Keratinocyte (primary cell): ENCODE measurements at regions not wholly inside any gene's neighbourhood (a gene's known extent, or its start where the extent isn't known, plus 50 kb on each side); places are given as distances from the start of the nearest gene placed in this dataset.

Experiments
- DNase-seq: peaks from one replicate; pipeline ENCODE4 v3.0.0-alpha.2; 2011; ENCODE audit warnings: low read depth, missing footprints, low spot score
- FAIRE-seq: peaks from 2 replicates; lab custom pipeline; 2011; peaks lifted over from hg19 to GRCh38; lab: Jason Lieb, UNC
- H2AFZ ChIP-seq: 2 replicates; pipeline ENCODE4 v1.6.0; 2012; ENCODE audit warnings: low read length, control low read depth, inconsistent platforms; ENCODE audit not compliant: control insufficient read depth
- H3K27ac ChIP-seq: 2 replicates; pipeline ENCODE4 v1.5.1; 2011; ENCODE audit warnings: low read length; ENCODE audit not compliant: control insufficient read depth, insufficient read depth
- H3K27me3 ChIP-seq: 3 replicates; pipeline ENCODE4 v1.6.0; 2011; ENCODE audit warnings: low read length; ENCODE audit not compliant: control insufficient read depth, insufficient read depth; ENCODE audit errors: extremely low read depth
- H3K36me3 ChIP-seq, 2 experiments: 2 replicates in 1 of 2; 3 replicates in 1 of 2; pipeline ENCODE4 v1.5.1; 2011; ENCODE audit warnings: low read length in 2 of 2, mild to moderate bottlenecking in 1 of 2; ENCODE audit not compliant: control insufficient read depth in 2 of 2, insufficient read depth in 2 of 2; ENCODE audit errors: extremely low read depth in 1 of 2
- H3K4me1 ChIP-seq: 3 replicates; pipeline ENCODE4 v1.5.1; 2011; ENCODE audit warnings: low read length; ENCODE audit not compliant: control insufficient read depth, insufficient read depth; ENCODE audit errors: extremely low read depth
- H3K4me2 ChIP-seq: 3 replicates; pipeline ENCODE4 v1.6.0; 2011; ENCODE audit warnings: low read depth, low read length; ENCODE audit not compliant: control insufficient read depth, insufficient read depth; ENCODE audit errors: extremely low read depth
- H3K4me3 ChIP-seq, 3 experiments: fragments of 200-600 bp in 1 of 3; sonication (generic) in 1 of 3; 2 replicates in 2 of 3; 3 replicates in 1 of 3; pipeline ENCODE4 v1.5.1; 2011 to 2016; ENCODE audit warnings: low read length in 3 of 3, mild to moderate bottlenecking in 3 of 3, control low read depth in 2 of 3, inconsistent platforms in 1 of 3, low read depth in 1 of 3, mixed read lengths in 1 of 3, mixed run types in 1 of 3, moderate library complexity in 1 of 3; ENCODE audit not compliant: control insufficient read depth in 2 of 3, insufficient read depth in 2 of 3; ENCODE audit errors: extremely low read depth in 1 of 3
- H3K79me2 ChIP-seq: 2 replicates; pipeline ENCODE4 v1.6.0; 2012; ENCODE audit warnings: low read length; ENCODE audit not compliant: control insufficient read depth, insufficient read depth
- H3K9ac ChIP-seq: 3 replicates; pipeline ENCODE4 v1.6.0; 2011; ENCODE audit warnings: low read length; ENCODE audit not compliant: control insufficient read depth, insufficient read depth; ENCODE audit errors: extremely low read depth
- H3K9me1 ChIP-seq: 3 replicates; pipeline ENCODE4 v1.6.0; 2011; ENCODE audit warnings: low read length; ENCODE audit not compliant: control insufficient read depth, insufficient read depth; ENCODE audit errors: extremely low read depth
- H3K9me3 ChIP-seq: 2 replicates; pipeline ENCODE4 v1.5.1; 2012; ENCODE audit warnings: low read depth, low read length; ENCODE audit not compliant: control insufficient read depth
- H4K20me1 ChIP-seq: 3 replicates; pipeline ENCODE4 v1.6.0; 2011; ENCODE audit warnings: low read length; ENCODE audit not compliant: control insufficient read depth, insufficient read depth; ENCODE audit errors: extremely low read depth
- EZH2 ChIP-seq: IDR thresholded peaks from one replicate; pipeline ENCODE4 v1.6.1; 2012; ENCODE audit warnings: inconsistent platforms, mild to moderate bottlenecking, low read length, moderate library complexity
- dilution Hi-C: fragments of 300-500 bp; cut with MboI; formaldehyde crosslinking; loops from one replicate; pipeline ENCODE4 v1.7.0; 2020; ENCODE audit warnings: low sequenced_read_pairs; ENCODE audit not compliant: extremely low pct_ligation_motif_present
- TF ChIP-seq, protein P1 (sequence below), 3 experiments: IDR thresholded peaks in 1 of 3; conservative IDR thresholded peaks in 1 of 3; optimal IDR thresholded peaks in 1 of 3; 2 replicates in 2 of 3; 3 replicates in 1 of 3; pipeline versions ENCODE3 to v1.5.1; 2011; ENCODE audit warnings: low read length in 3 of 3, mild to moderate bottlenecking in 3 of 3, moderate library complexity in 2 of 3, control low read depth in 1 of 3, inconsistent platforms in 1 of 3; ENCODE audit not compliant: insufficient read depth in 2 of 3; ENCODE audit errors: extremely low read depth in 1 of 3

GRCh38 chr6:72497186-72497585, 124.7 kb upstream of the KCNQ5 start:
- H3K79me2 ChIP-seq: no peaks in the 10 kb centered on the region
- TF ChIP-seq EZH2: no peak
- TF ChIP-seq, protein P1, sequence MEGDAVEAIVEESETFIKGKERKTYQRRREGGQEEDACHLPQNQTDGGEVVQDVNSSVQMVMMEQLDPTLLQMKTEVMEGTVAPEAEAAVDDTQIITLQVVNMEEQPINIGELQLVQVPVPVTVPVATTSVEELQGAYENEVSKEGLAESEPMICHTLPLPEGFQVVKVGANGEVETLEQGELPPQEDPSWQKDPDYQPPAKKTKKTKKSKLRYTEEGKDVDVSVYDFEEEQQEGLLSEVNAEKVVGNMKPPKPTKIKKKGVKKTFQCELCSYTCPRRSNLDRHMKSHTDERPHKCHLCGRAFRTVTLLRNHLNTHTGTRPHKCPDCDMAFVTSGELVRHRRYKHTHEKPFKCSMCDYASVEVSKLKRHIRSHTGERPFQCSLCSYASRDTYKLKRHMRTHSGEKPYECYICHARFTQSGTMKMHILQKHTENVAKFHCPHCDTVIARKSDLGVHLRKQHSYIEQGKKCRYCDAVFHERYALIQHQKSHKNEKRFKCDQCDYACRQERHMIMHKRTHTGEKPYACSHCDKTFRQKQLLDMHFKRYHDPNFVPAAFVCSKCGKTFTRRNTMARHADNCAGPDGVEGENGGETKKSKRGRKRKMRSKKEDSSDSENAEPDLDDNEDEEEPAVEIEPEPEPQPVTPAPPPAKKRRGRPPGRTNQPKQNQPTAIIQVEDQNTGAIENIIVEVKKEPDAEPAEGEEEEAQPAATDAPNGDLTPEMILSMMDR (optimal IDR thresholded peaks at IDR 0.05 in 1 of 3, IDR thresholded peaks at IDR 0.05 in 1 of 3, conservative IDR thresholded peaks at IDR 0.05 in 1 of 3; ENCODE audit: extremely low read depth in 1 of 3, insufficient read depth in 2 of 3, low read length in 3 of 3): no peak
- H3K27ac ChIP-seq: no peak overlapping the region
- no peak overlapping the region for H3K9ac ChIP-seq
- no peak overlapping the region for H3K4me2 ChIP-seq
- H2AFZ ChIP-seq: no peak overlapping the region
- no peaks in the 10 kb centered on the region for H3K4me1 ChIP-seq
- no peaks in the 10 kb centered on the region for H3K9me3 ChIP-seq
- no peaks in the 10 kb centered on the region for H3K36me3 ChIP-seq
- no peaks in the 10 kb centered on the region for H3K27me3 ChIP-seq
- H4K20me1 ChIP-seq: no peaks in the 10 kb centered on the region
- no peaks in the 10 kb centered on the region for H3K9me1 ChIP-seq
- no peak overlapping the region for H3K4me3 ChIP-seq
- DNase-seq: no peak
- FAIRE-seq: no peak
- dilution Hi-C loops: no loop called here

DNA sequence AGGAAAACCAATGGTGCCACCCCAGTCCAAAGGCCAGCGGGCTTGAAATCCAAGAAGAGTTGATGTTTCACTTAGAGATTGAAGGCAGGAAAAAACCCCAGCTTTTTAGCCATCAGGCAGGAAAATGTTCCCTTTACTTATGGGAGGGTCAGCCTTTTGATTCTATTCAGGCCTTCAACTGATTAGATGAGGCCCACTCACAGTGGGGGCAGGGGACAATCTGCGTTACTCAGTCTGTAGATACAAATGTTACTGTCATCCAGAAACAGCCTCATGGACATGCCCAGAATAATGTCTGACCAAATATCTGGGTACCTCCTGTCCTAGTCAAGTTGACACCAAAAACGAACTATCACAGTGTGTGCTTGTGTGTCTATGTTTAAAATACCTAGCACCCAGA, 121.2 kb upstream of the KCNQ5 start:
- Histone ChIP-seq H4K20me1 (no peaks in the 10 kb centered on the region), H3K27me3 (no peaks in the 10 kb centered on the region), H3K36me3 (no peaks in the 10 kb centered on the region), H3K79me2 (no peaks in the 10 kb centered on the region), H2AFZ (no peak overlapping the region), H3K4me3 (no peak overlapping the region), H3K4me2 (no peak overlapping the region), H3K9me3 (no peaks in the 10 kb centered on the region), H3K9me1 (no peaks in the 10 kb centered on the region), H3K27ac (no peak overlapping the region), H3K9ac (no peak overlapping the region), H3K4me1 (peaks cover 2% of the 10 kb centered on the region)
- TF ChIP-seq, protein P1 (optimal IDR thresholded peaks at IDR 0.05 in 1 of 3, IDR thresholded peaks at IDR 0.05 in 1 of 3, conservative IDR thresholded peaks at IDR 0.05 in 1 of 3; ENCODE audit: extremely low read depth in 1 of 3, insufficient read depth in 2 of 3, low read length in 3 of 3): no peak
- TF ChIP-seq EZH2: no peak
- DNase-seq (no peak), FAIRE-seq (no peak)
- dilution Hi-C loops: no loop called here
